ENCODE measurements at regions not wholly inside any gene's neighbourhood (a gene's known extent, or its start where the extent isn't known, plus 50 kb on each side); places are given as distances from the start of the nearest gene placed in this dataset.
"Not testable (repeated sequence)": the region's sequence is repeated elsewhere in the genome, so short reads cannot be mapped to it uniquely, and the experiment has no call there.

DNA sequence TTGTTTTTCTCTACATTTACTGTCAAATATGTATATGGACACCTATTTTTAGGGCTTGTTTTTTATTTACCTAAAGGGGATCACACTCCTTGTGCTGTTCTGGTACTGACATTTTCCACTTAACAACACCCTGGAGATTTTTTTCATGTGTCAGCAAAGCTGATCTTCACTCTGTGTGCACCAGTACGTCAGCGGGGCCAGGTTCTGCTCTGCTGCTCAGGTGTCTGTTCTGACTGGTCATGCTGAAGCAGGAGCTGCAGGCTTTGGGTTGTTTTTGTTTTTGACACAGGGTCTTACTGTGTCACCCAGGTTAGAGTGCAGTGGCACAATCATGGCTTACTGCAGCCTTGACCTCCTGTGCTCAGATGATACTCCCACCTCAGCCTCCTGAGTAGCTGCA, 81.9 kb upstream of the CCND2 start:
- DNase-seq (ENCODE audit: low spot score): no peak

DNA sequence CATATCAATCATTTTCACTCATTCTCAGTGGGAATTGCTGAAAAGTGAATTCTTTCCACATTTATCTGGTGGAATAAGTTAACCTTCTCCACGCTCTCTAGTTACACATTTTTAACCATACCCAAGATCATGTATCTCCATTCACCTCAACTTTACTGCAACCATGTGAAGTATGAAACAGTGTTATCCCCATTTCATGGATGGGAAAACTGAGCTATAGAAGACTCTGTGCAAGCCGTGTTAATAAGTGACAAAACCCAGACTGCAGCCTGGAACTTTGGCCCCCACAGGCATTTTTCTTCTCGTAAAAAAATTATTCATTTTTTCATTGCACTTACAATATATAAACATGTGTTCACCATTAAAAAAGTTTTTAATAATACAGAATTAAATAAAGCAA, 82.4 kb upstream of the CCND2 start:
- DNase-seq (ENCODE audit: low spot score): no peak

DNA sequence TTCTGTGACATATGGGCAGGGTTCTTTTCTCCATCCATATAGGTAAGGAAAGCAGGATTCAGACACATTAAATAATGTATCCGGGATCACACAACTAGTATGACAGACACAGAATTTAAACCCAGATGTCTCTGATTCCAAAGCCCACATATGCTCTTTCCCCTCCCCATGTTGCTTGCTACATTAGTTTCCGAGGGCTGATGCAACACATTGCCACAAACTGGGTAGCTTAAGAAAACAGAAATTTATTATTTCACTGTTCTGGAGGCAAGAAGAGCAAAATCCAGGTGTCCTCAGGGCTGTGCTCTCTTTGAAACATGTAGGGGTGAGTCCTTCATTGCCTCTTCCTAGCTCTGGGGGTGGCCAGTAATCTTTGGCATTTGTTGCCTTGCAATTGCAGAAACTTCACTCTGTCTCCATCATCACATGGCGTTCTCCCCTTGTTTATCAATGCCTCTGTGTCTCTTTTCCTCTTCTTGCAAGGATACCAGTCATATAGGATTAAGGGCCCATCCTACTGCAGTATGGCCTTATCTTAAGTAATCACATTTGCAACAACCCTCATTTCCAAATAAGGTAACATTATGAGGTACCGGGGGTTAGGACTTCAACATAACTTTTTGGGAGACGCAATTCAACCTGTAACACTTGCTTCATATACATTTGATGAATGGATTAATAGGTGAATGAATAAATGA, 83.0 kb upstream of the CCND2 start:
- DNase-seq (ENCODE audit: low spot score): no peak

DNA sequence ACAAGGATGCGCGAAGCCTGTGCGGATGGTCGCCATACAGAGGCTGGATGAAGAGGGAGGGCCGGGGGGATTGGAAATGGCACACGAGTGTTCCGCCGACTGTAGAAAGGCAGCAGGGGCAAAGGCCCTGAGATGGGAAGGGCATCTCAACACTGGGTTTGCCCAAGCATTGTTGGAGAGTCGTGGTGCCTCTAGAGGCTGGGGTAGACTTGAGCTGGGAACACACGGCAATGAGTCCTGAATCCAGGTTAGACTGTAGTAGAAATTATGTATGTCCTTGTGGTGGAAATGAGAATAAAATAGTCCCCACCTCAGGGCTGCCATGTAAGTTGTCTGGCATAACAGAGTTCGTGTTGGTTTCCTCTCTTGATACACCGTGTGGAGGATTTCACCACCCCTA, 83.8 kb upstream of the CCND2 start:
- DNase-seq (ENCODE audit: low spot score): no peak

DNA sequence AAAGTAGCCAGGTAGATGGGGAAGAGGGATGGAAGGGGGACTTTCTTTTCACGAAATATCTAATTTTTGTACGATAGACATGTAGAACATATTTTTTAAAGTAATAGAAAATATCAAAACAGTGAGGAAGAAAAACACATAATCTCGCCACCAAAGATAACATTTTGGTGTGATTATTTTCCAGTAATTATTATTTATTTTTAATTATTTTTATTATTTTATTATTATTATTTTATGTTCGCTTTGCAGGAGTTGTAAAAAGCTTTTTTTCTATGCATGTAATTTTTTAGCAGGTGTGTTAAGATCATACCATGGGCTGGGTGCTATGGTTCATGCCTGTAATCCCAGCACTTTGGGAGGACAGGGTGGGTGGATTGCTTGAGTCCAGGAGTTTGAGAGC, 85.6 kb upstream of the CCND2 start:
- DNase-seq (ENCODE audit: low spot score): no peak

DNA sequence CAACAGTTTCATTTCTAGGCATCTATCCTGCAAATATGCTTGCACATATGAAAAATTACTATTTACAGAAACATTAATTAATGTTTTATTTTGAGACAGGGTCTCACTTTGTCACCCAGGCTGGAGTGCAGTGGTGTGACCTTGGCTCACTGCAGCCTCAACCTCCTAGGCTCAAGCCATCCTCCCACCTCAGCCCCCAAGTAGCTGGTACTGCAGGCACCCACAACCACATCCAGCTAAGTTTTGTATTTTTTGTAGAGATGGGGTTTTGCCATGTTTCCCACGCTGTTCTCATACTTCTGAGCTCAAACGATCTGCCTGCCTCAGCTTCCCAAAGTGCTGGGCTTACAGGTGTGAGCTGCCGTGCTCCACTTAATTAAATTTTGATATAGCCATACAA, 86.2 kb upstream of the CCND2 start:
- DNase-seq (ENCODE audit: low spot score): not testable (repeated sequence)

DNA sequence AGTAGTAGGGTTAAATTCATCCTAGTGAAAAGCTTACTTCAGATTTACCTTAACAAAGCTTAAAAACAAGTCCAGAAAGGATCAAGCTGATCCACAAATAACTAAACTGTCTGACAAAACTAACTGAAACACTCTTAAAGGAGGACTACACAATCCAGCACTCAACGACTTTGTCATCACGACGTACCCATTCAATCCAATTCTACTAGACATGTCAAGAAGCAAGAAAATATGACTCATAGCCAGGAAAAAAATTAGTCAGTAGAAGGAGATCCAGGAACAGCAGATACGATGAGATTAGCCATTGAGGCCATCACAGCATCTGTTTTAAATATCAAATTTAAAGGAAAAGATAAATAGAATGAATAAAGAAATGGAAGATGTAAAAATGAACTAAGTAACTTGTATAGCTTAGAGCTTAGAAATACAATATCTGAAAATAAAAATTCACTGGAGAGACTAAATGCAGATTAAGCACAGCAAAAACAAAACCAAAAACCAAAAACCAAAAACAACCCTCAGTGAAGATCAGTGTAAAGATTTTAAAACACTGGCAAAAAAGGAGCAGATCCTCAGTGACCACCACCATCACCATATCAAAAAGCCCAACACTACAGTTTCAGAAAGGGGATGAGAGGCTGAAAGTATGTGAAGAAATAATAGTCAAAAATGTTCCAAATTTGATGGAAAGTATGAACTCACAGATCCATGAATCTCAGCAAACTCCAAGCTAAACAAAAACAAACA, 95.0 kb upstream of the CCND2 start:
- DNase-seq (ENCODE audit: low spot score): no peak

DNA sequence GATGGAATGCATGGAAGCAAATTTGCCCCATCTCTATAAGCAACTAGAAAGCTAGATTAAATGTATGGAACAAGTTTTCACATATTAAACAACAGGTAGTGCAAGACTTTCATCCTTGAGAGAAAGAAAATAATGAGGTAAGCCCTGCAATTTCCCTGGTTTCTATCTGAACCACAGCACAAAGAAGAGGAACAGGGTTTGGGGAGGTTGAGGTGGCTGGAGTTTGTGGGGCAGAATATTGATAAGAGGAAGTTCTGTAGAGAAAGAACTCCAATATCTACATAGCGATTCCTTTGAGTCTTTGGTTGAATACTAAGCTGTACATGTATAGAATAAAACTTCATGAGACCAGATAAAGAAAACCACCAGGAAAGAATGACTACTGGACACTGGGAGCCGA, 96.3 kb upstream of the CCND2 start:
- no peak for DNase-seq (ENCODE audit: low spot score)

DNA sequence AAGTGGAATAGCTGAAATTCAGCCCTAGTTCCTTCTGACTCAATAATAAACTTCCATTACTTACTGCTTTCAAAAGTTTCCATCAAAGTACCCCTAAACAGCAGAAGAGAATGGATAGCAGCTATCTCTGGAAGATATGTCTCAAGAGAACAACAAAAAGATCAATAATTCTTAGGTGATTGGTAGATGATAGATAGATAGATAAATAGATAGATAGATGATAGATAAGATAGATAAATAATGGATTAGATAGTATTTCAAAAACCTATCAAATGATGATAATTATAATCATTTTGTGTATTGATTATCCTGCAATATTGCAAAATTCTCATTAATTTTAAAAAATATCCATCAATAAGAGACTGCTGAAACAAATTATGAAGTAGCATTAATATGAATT, 97.4 kb upstream of the CCND2 start:
- no peak for DNase-seq (ENCODE audit: low spot score)

DNA sequence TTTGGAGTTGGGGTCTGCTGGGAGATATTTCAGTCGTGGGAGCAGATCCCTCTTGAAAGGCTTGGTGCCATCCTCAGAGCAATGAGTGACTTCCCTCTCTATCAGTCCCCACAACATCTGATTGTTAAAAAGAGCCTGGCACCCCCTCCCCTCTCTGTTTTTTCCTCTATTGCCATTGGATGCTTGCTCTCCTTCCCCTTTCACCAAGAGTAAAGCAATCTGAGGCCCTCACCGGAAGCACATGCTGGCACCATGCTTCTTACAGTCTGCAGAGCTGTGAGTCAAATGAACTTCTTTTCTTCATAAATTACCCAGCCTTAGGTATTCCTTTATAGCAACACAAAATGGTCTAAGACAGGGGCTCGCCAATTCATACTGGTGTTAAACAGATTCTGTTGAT, 99.1 kb upstream of the CCND2 start:
- DNase-seq (ENCODE audit: low spot score): no peak

DNA sequence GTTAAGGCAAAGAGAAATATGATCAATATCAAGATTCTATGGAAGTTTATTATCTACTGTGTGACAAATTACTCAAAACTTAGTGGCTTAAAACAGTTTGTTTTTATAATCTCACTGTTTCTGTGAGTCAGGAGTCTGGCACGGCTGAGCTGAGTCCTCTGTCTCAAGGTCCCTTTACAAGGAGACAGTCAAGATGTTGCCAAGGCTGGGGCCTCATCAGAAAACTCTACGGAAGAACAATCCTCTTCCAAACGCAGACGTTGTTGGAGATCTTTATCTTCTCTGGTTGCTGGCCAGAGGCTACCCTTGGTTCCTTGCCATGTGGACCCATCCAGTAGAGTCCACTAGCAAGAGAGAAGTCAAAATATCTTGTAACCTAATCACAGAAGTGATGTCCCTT, 100.6 kb upstream of the CCND2 start:
- no peak for DNase-seq (ENCODE audit: low spot score)

DNA sequence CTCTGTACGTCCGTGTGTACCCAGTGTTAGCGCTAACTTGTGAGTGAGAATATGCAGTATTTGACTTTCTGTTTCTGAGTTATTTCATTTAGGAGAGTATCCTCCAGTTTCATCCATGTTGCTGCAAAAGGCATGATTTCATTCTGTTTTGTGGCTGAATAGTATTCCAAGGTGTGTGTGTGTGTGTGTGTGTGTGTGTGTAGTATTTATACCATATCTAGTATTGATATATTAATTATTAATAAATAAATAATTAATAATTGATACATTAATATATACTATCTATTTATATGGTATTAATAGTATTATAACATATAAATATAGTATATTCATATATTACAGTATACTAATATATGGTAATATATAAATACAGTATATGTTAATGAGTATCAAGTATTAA, 101.8 kb upstream of the CCND2 start:
- DNase-seq (ENCODE audit: low spot score): no peak

DNA sequence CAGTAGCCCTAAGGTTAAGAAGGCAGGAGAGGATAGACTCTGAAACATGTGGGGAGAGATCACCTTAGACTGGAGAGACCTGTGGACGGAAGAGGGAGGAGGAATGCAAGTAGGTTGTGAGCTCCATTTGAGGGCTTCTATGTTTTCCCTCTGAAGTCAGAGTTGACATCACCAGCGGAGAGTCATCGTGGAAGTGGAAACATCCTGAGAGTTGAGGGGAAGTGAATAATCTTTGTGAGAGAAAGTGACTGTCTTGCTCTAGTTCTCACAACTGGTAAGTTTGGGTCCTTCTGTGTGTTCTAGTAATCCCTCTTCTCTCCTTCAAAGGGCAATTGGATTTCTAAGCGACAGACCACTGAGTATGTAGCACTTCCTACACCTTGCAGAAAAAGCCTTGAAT, 103.6 kb upstream of the CCND2 start:
- DNase-seq (ENCODE audit: low spot score): no peak

DNA sequence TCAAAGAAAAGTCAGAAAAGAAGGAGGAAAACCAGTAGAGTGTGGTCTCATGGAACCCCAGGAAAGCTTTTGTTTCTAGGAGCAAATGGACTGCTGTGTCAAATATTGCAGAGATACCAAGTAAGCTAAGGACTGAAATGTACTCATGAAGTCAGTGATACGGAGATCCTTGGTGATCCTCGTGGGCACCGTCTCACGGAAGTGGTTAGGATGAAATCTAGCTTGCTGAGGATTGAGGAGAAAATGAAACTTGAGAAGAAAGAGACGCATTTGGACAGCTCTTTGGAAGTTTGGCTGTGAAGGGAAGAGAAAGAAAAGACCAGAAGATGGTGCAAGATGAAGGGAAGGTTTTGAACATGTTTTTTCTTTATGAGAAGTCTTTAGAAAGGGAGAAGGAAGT, 104.0 kb upstream of the CCND2 start:
- DNase-seq (ENCODE audit: low spot score): no peak

DNA sequence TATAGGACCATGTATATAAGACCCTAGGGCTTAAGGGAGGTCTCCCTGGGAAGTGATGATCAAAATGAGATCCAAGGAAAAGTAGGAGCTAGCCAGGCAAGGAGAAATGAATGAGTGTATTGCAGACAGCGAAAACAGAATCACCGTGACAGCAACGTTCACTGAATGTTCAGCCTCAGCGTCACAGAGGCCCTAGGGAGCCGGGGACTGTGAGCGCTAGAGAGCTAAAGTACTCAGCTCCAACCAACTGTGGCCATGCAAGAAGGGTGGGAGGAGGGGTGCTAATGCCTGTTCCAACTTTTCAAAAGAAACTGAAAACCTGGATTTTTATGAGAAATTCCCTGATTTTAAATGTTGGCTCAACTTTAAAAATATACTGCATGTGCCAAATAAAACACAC, 105.5 kb upstream of the CCND2 start:
- no peak for DNase-seq (ENCODE audit: low spot score)

DNA sequence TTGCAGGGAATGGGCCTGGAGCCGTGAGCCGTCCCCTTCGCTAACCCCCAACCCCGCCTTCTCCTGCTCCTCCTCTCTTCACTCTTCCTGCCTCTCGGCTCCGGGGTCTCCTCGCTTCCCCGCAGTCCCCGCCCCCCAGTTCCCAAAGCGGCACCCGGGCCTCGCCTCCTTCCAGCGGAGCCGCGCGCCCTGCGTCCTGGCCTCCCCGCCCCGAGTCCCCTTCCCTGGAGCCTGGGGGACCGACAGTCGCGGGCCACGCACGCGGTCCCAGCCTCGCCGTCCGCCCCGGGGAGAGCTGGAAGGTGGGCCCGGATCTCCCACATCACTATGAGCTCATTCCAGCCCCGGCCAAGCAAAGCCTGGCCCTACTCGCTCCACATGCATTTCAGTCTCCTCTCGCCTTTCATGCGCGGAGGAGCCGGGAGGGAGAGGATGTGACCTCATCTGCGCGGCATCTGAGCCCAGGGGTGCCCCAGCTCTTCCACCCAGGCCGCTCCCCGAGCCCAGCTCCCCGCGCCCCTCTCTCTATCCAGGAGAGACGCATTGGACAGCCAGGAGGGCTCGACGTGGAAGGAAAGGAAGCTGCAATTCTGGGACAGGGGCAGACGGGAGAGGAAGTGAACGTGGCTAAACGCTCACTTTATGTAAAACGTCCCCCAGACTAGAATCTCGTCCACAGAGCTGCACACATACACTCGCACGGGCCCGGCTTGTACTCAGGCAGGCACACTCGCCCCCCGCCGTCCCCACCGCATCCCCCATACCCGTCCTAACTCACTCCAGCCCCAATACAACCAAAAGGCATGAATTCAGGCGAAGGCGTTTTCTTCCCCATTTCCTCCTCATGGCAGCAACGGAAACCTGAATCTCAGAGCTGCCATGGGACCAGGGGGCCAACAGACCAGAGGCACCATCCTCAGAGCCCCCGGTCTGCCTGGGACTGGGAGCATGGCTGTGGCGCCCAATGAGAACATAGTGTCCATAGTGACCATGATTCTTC, 108.7 kb upstream of the CCND2 start:
- no peak for DNase-seq (ENCODE audit: low spot score)

DNA sequence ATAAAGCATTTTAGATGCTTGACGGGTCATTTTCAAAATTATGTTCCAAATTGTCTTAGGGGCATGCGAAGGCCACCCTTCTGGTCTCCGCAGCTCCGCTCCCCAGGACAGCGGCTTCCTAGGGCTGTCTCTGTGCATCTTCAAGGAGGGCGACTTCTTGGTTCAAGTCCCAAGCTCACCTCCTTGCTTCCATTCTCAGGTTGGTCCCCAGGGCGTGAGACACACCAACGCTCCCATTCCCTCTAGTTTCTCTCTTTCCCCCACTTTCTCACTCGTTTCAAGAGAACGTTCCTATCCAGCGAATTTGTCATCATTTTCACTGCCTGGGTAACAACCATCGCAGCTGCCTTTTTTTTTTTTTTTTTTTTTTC, 109.4 kb upstream of the CCND2 start:
- DNase-seq (ENCODE audit: low spot score): no peak

DNA sequence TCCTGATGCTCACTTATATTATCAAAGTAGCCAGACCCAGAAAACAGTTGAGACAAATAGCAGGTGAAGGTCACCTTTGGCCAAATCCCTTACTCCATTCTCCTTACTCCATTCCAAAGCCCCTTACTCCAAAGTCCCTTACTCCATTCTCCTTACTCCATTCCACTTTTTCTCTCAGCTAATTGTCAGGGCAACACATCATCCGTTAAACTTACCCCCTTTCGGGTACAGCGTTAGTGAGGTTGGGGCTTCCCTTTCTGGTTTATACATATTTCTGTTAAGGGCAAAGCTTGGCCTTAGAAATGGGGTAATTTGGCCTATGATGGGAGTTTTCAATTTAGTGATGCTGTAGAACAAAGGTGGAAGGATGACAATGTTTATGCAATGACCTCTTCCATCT, 111.8 kb upstream of the CCND2 start:
- DNase-seq (ENCODE audit: low spot score): no peak

DNA sequence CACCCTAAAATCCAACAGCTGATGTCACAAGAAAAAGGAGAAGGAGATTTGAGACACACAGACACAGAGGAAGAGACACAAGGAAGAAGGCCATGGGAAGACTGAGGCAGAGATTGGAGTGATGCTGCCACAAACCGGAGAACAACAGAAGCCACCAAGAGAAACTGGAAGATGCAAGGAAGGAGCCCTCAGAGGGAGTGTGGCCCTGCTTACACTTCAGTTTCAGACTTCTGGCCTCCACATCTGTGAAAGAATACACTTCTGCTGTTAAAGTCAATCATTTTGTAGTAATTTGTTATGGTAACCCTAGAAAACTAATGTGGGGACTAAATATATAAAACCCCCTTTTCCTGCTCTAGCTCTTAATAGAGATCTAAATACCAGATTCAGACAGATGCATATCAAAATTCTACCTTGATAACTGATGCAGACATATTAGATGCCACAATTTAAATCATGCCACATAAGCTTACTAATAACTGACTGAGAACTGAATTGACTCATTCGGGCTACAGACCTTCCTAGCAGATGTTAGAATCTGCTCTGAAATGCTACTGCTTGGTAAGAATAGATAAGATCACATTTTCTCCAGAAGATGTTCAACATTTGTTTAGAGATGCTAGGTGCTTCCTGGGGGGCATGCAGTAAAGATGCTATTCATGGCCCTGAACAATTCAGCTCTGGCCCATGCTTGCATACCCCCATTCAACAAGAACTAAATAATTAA, 113.1 kb upstream of the CCND2 start:
- DNase-seq (ENCODE audit: low spot score): no peak

DNA sequence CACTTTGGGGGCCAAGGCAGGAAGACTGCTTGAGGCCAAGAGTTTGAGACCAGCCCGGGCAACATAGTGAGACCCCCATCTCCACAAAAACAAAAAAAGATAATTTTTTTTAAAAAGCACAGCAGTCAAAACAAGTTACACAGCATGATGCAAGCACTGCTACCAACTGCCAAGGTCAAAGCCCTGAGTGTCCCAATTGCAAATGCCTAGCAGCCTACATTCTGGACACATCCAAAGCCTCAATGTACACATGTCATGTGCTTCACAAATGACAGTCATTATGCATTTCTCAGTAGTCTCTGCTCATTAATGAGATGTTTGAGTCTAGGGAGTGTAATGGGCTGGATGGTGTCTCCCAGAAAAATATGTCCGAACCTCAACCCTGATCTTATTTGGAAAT, 113.7 kb upstream of the CCND2 start:
- DNase-seq (ENCODE audit: low spot score): no peak

DNA sequence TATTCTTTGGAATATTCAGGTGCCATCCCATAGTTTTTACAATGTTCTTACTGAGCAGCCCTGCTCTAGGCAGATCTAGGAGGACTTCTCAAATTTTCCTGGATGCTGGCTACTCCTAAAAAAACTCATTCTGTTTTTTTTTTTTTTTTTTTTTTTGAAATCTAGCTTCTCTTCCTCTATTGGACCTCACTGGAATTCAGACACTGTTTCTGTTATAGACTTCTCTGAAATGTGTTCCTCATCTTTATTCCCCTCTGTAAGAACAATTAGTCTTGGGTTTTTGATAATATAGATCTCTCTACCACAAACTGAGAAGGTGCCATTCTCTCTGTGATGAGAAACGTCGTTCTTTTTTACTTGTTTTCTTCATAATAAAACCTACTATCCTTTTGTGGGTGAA, 115.3 kb upstream of the CCND2 start:
- DNase-seq (ENCODE audit: low spot score): no peak

DNA sequence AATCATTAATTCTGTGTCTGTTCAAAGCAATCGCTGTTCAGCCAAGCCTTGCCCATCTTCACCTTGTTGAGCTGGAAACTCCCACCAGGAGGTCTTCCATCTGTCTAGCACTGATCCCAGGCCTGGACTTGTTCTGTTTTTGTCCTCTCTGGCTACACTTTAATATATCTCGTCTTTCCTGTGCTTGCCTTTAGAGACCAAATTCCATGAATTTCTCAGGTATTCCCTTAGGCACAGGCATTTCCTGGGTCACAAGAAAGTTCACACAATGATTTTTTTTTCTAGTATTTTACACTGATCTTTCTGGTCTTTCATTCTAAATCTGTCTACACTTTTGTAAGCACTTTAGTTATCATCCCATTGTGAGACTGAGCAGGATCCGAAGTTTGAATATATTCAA, 116.4 kb upstream of the CCND2 start:
- DNase-seq (ENCODE audit: low spot score): no peak

Measured in HuH-7.5 (cell line).